CD14-positive monocyte (primary cell): ENCODE measurements at regions not wholly inside any gene's neighbourhood (a gene's known extent, or its start where the extent isn't known, plus 50 kb on each side); places are given as distances from the start of the nearest gene placed in this dataset.

Source experiments
- DNase-seq, 3 donors: peaks; one replicate each; pipeline ENCODE4 v3.0.0-alpha.2; 2011 to 2022
- H2AFZ ChIP-seq: 2 replicates; pipeline ENCODE4 v1.6.0; 2012; ENCODE audit warnings: mild to moderate bottlenecking, low read depth, low read length, inconsistent platforms; ENCODE audit not compliant: insufficient read depth, poor library complexity, severe bottlenecking
- H3K27ac ChIP-seq, 2 donors: 1 replicate in 1 of 2; 2 replicates in 1 of 2; pipeline ENCODE4 v1.5.1; 2012 to 2013; ENCODE audit warnings: low read length in 2 of 2, control low read depth in 1 of 2, inconsistent platforms in 1 of 2, low read depth in 1 of 2, mild to moderate bottlenecking in 1 of 2
- H3K27me3 ChIP-seq, 2 donors: one replicate each; pipeline versions ENCODE4 v1.6.0 to v1.6.1; 2011 to 2013; ENCODE audit warnings: low read length in 2 of 2; ENCODE audit not compliant: control insufficient read depth in 2 of 2, insufficient read depth in 2 of 2
- H3K36me3 ChIP-seq, 2 donors: replicated peaks in 1 of 2; 1 replicate in 1 of 2; 2 replicates in 1 of 2; pipeline versions ENCODE4 v1.5.1 to v1.6.1; 2012 to 2013; ENCODE audit warnings: low read length in 2 of 2, control low read depth in 1 of 2, inconsistent platforms in 1 of 2, mild to moderate bottlenecking in 1 of 2; ENCODE audit not compliant: insufficient read depth in 2 of 2, control insufficient read depth in 1 of 2
- H3K4me1 ChIP-seq, 2 donors: 1 replicate in 1 of 2; 2 replicates in 1 of 2; pipeline versions ENCODE4 v1.5.1 to v1.6.1; 2012 to 2013; ENCODE audit warnings: low read length in 2 of 2, control low read depth in 1 of 2, inconsistent platforms in 1 of 2, mild to moderate bottlenecking in 1 of 2, moderate library complexity in 1 of 2; ENCODE audit not compliant: insufficient read depth in 2 of 2, control insufficient read depth in 1 of 2
- H3K4me2 ChIP-seq: replicated peaks from 2 replicates; pipeline ENCODE3; 2012; ENCODE audit warnings: low read length, moderate library complexity, mild to moderate bottlenecking; ENCODE audit not compliant: poor library complexity, severe bottlenecking; ENCODE audit errors: extremely low read depth
- H3K4me3 ChIP-seq, 3 experiments: fragments of 200-600 bp in 1 of 3; sonication (generic) in 1 of 3; replicated peaks in 1 of 3; 1 replicate in 2 of 3; 2 replicates in 1 of 3; pipeline ENCODE4 v1.5.1; 2011 to 2013; ENCODE audit warnings: low read length in 3 of 3, mild to moderate bottlenecking in 3 of 3, control low read depth in 2 of 3, low read depth in 2 of 3, inconsistent platforms in 1 of 3, moderate library complexity in 1 of 3
- H3K79me2 ChIP-seq: 2 replicates; pipeline ENCODE4 v1.6.0; 2012; ENCODE audit warnings: mild to moderate bottlenecking, control low read depth, inconsistent platforms, low read length, moderate library complexity; ENCODE audit not compliant: insufficient read depth
- H3K9ac ChIP-seq: 2 replicates; pipeline ENCODE4 v1.6.0; 2017; ENCODE audit warnings: low read length, mild to moderate bottlenecking; ENCODE audit not compliant: insufficient read depth, poor library complexity, severe bottlenecking
- H3K9me3 ChIP-seq, 2 donors: replicated peaks in 1 of 2; 1 replicate in 1 of 2; 2 replicates in 1 of 2; pipeline versions ENCODE4 v1.5.1 to v1.6.1; 2012 to 2013; ENCODE audit warnings: low read length in 2 of 2, control low read depth in 1 of 2; ENCODE audit not compliant: control insufficient read depth in 1 of 2, insufficient read depth in 1 of 2
- H4K20me1 ChIP-seq: 2 replicates; pipeline ENCODE4 v1.6.0; 2012; ENCODE audit warnings: mild to moderate bottlenecking, low read length, control low read depth, moderate library complexity; ENCODE audit not compliant: insufficient read depth
- H3K27ac Mint-ChIP-seq, 7 donors: one replicate each; pipeline ENCODE4 v1.8.0; 2020; ENCODE audit warnings: mild to moderate bottlenecking in 7 of 7, mixed read lengths in 7 of 7, moderate library complexity in 6 of 7, inconsistent platforms in 2 of 7
- H3K27me3 Mint-ChIP-seq, 3 donors: one replicate each; pipeline ENCODE4 v1.8.0; 2021 to 2022; ENCODE audit warnings: low read depth in 3 of 3, mild to moderate bottlenecking in 3 of 3, mixed read lengths in 3 of 3, moderate library complexity in 3 of 3, inconsistent platforms in 1 of 3
- H3K36me3 Mint-ChIP-seq, 2 donors: one replicate each; pipeline ENCODE4 v1.8.0; 2020; ENCODE audit warnings: mixed read lengths in 2 of 2, inconsistent platforms in 1 of 2, mild to moderate bottlenecking in 1 of 2
- H3K4me1 Mint-ChIP-seq: one replicate; pipeline ENCODE4 v1.8.0; 2020; ENCODE audit warnings: mild to moderate bottlenecking, mixed read lengths
- H3K4me3 Mint-ChIP-seq, 2 donors: one replicate each; pipeline ENCODE4 v1.8.0; 2020; ENCODE audit warnings: mild to moderate bottlenecking in 2 of 2, mixed read lengths in 2 of 2, moderate library complexity in 1 of 2
- H3K9me3 Mint-ChIP-seq, 7 donors: one replicate each; pipeline ENCODE4 v1.8.0; 2020 to 2022; ENCODE audit warnings: mixed read lengths in 7 of 7, mild to moderate bottlenecking in 6 of 7, moderate library complexity in 6 of 7, inconsistent platforms in 2 of 7
- CTCF ChIP-seq: fragments of 200-600 bp; IDR thresholded peaks from one replicate; pipeline ENCODE4 v1.8.0; 2022; ENCODE audit warnings: antibody characterized with exemption, mild to moderate bottlenecking
- WGBS: methylation state at CpG from one replicate; pipeline ENCODE4 v1.1.5; 2013; ENCODE audit warnings: missing lambda C conversion rate; ENCODE audit not compliant: insufficient coverage; 5-methylcytosine and 5-hydroxymethylcytosine counted together
- intact Hi-C, 2 donors: fragments of 100-400 bp; cut with micrococcal nuclease; formaldehyde crosslinking; loops; one replicate each; pipeline versions ENCODE4 v1.15.0 to v1.15.1; 2023

- no peak overlapping the region for H3K27ac ChIP-seq
- Mint-ChIP-seq H3K27me3 (no peaks in the 10 kb centered on the region), H3K4me1 (no peaks in the 10 kb centered on the region), H3K4me3 (no peak overlapping the region), H3K27ac (no peak overlapping the region), H3K9me3 (peaks cover 0 to 7% (median 3%) of the 10 kb centered on the region in 7 donors), H3K36me3 (no peaks in the 10 kb centered on the region)
- H3K4me3 ChIP-seq = no peak overlapping the region
- no peak overlapping the region for H3K4me2 ChIP-seq
- no peaks in the 10 kb centered on the region for H4K20me1 ChIP-seq
- no CpG with 5 or more reads among the region's 1 CpG for WGBS
- H3K79me2 ChIP-seq = no peaks in the 10 kb centered on the region
- no peaks in the 10 kb centered on the region for H3K9me3 ChIP-seq
- intact Hi-C loops = no loop called here
- no peak for DNase-seq
- H3K9ac ChIP-seq = no peak overlapping the region
- no peaks in the 10 kb centered on the region for H3K4me1 ChIP-seq
- TF ChIP-seq CTCF = no peak
- H3K27me3 ChIP-seq = no peaks in the 10 kb centered on the region
- H2AFZ ChIP-seq = no peak overlapping the region
- no peaks in the 10 kb centered on the region for H3K36me3 ChIP-seq
Observed at GRCh38 chr4:98802770-98803198, 126.1 kb downstream of the EIF4E start.

GRCh38 chr4:98801259-98801725, 127.6 kb downstream of the EIF4E start:
- Mint-ChIP-seq H3K36me3 (no peaks in the 10 kb centered on the region), H3K27ac (no peak overlapping the region), H3K9me3 (peaks cover 0 to 7% (median 3%) of the 10 kb centered on the region in 7 donors), H3K4me3 (no peak overlapping the region), H3K27me3 (no peaks in the 10 kb centered on the region), H3K4me1 (no peaks in the 10 kb centered on the region)
- Histone ChIP-seq H3K9me3 (no peaks in the 10 kb centered on the region), H3K27ac (no peak overlapping the region), H3K9ac (no peak overlapping the region), H3K4me2 (no peak overlapping the region), H3K36me3 (no peaks in the 10 kb centered on the region), H4K20me1 (no peaks in the 10 kb centered on the region), H3K4me3 (no peak overlapping the region), H2AFZ (no peak overlapping the region), H3K27me3 (no peaks in the 10 kb centered on the region), H3K4me1 (no peaks in the 10 kb centered on the region), H3K79me2 (no peaks in the 10 kb centered on the region)
- TF ChIP-seq CTCF = no peak
- WGBS = 95% methylated on average over 5 of the region's 6 CpGs
- no peak for DNase-seq
- intact Hi-C loops = no loop called here
